HCT116 (cell line): ENCODE measurements at regions not wholly inside any gene's neighbourhood (a gene's known extent, or its start where the extent isn't known, plus 50 kb on each side); places are given as distances from the start of the nearest gene placed in this dataset.

Experiments
- ATAC-seq: fragments of 200-7000 bp; cut with Tn5 transposase; 2 replicates; pipeline ENCODE4 v1.9.1; 2020; ENCODE audit warnings: mild to moderate bottlenecking, moderate library complexity
- BruUV-seq: library from RNA; stranded (reverse); fragments of 400-500 nt; replicated peaks from 2 replicates; lab custom pipeline; 2021; lab: Mats Ljungman, UMichigan
- CTCF ChIA-PET: fragments of 300-600 bp; sonication (Branson Sonifier 250); formaldehyde crosslinking; loops from one replicate; lab custom pipeline; 2021; ENCODE audit warnings: antibody characterized with exemption; lab: Charles Lee
- POLR2A ChIA-PET: fragments of 300-600, 350-600 bp; sonication (Branson Sonifier 250); formaldehyde crosslinking; loops from one replicate; lab custom pipeline; 2021; ENCODE audit warnings: antibody characterized with exemption; lab: Charles Lee
- RAD21 ChIA-PET, 2 experiments: fragments of 300-600 bp; sonication (Branson Sonifier 250); formaldehyde crosslinking; loops; one replicate each; lab custom pipeline; 2023; ENCODE audit warnings: low total read pairs in 2 of 2; ENCODE audit not compliant: uncharacterized antibody in 2 of 2, unreplicated experiment in 2 of 2, low non-redundant PET in 1 of 2; lab: Charles Lee
- DNase-seq: peaks from one replicate; pipeline ENCODE4 v3.0.0-alpha.2; 2010; ENCODE audit warnings: low read depth, low spot score
- H2AFZ ChIP-seq: fragments of 200-600 bp; shearing (Covaris generic), sonication (generic); 2 replicates; pipeline ENCODE4 v1.6.1; 2017; ENCODE audit warnings: low read depth, mixed run types, mixed read lengths, antibody characterized with exemption, low read length; ENCODE audit not compliant: poor library complexity, severe bottlenecking
- H3K27ac ChIP-seq: 2 replicates; pipeline ENCODE4 v1.5.1; 2012; ENCODE audit warnings: low read depth, low read length
- H3K27me3 ChIP-seq: fragments of 200-600 bp; sonication (generic); 2 replicates; pipeline ENCODE4 v1.6.1; 2016; ENCODE audit warnings: mixed run types, low read length, mixed read lengths; ENCODE audit not compliant: insufficient read depth
- H3K36me3 ChIP-seq, 2 experiments: fragments of 200-500 bp in 1 of 2; fragments of 200-600 bp in 1 of 2; sonication (Bioruptor generic) in 1 of 2; sonication (generic) in 1 of 2; 2 replicates each; pipeline versions ENCODE4 v1.5.1 to v1.6.1; 2014 to 2016; ENCODE audit warnings: low read length in 2 of 2, inconsistent platforms in 1 of 2, mixed read lengths in 1 of 2, mixed run types in 1 of 2; ENCODE audit not compliant: insufficient read depth in 2 of 2, control insufficient read depth in 1 of 2
- H3K4me1 ChIP-seq, 2 experiments: fragments of 200-600 bp in 1 of 2; sonication (generic) in 1 of 2; 2 replicates each; pipeline versions ENCODE4 v1.5.1 to v1.6.1; 2012 to 2017; ENCODE audit warnings: low read length in 2 of 2, inconsistent platforms in 1 of 2, mild to moderate bottlenecking in 1 of 2, mixed read lengths in 1 of 2, mixed run types in 1 of 2, moderate library complexity in 1 of 2; ENCODE audit not compliant: insufficient read depth in 2 of 2, control insufficient read depth in 1 of 2
- H3K4me2 ChIP-seq: fragments of 200-600 bp; sonication (generic); 2 replicates; pipeline ENCODE4 v1.6.1; 2017; ENCODE audit warnings: mixed run types, low read length, mixed read lengths
- H3K4me3 ChIP-seq, 2 experiments: fragments of 200-600 bp in 1 of 2; sonication (generic) in 1 of 2; replicated peaks in 1 of 2; 2 replicates each; pipeline ENCODE4 v1.5.1; 2011 to 2016; ENCODE audit warnings: low read length in 2 of 2, control low read depth in 1 of 2, low read depth in 1 of 2, mild to moderate bottlenecking in 1 of 2, mixed read lengths in 1 of 2, mixed run types in 1 of 2
- H3K79me2 ChIP-seq: fragments of 200-600 bp; sonication (generic); 2 replicates; pipeline ENCODE4 v1.6.1; 2017; ENCODE audit warnings: mild to moderate bottlenecking, mixed run types, low read length, moderate library complexity, mixed read lengths; ENCODE audit not compliant: insufficient read depth
- H3K9ac ChIP-seq: fragments of 200-600 bp; sonication (generic); 2 replicates; pipeline ENCODE4 v1.6.1; 2016; ENCODE audit warnings: low read length, mixed read lengths
- H3K9me2 ChIP-seq: fragments of 200-600 bp; sonication (generic), shearing (Covaris generic); 2 replicates; pipeline ENCODE4 v1.6.1; 2017; ENCODE audit warnings: mixed run types, mild to moderate bottlenecking, moderate library complexity; ENCODE audit not compliant: insufficient read depth
- H3K9me3 ChIP-seq, 2 experiments: fragments of 200-500 bp in 1 of 2; fragments of 200-600 bp in 1 of 2; sonication (Bioruptor generic) in 1 of 2; sonication (generic) in 1 of 2; 2 replicates each; pipeline ENCODE4 v1.6.1; 2014 to 2017; ENCODE audit warnings: low read length in 2 of 2, mixed read lengths in 2 of 2, inconsistent platforms in 1 of 2, low read depth in 1 of 2, mild to moderate bottlenecking in 1 of 2, mixed run types in 1 of 2, moderate library complexity in 1 of 2; ENCODE audit not compliant: control insufficient read depth in 1 of 2, insufficient read depth in 1 of 2
- H4K20me1 ChIP-seq: fragments of 200-600 bp; sonication (generic), shearing (Covaris generic); 2 replicates; pipeline ENCODE4 v1.6.1; 2017; ENCODE audit warnings: mixed run types, mild to moderate bottlenecking, moderate library complexity; ENCODE audit not compliant: insufficient read depth
- CBX3 ChIP-seq: IDR thresholded peaks from 2 replicates; pipeline ENCODE4 v1.6.1; 2012; ENCODE audit warnings: low read depth
- CEBPB ChIP-seq: IDR thresholded peaks from 2 replicates; pipeline ENCODE4 v1.6.1; 2012; ENCODE audit warnings: low read depth
- ELF1 ChIP-seq: IDR thresholded peaks from 2 replicates; pipeline ENCODE4 v1.6.1; 2012; ENCODE audit warnings: low read depth, borderline replicate concordance
- EZH2 ChIP-seq: fragments of 200-600 bp; sonication (generic); IDR thresholded peaks from 2 replicates; pipeline ENCODE4 v1.6.1; 2017; ENCODE audit warnings: antibody characterized with exemption, mixed run types
- FOSL1 ChIP-seq: IDR thresholded peaks from 2 replicates; pipeline ENCODE4 v1.6.1; 2012; ENCODE audit warnings: low read depth
- JUND ChIP-seq: IDR thresholded peaks from 2 replicates; pipeline ENCODE4 v1.6.1; 2012
- RAD21 ChIP-seq: IDR thresholded peaks from 2 replicates; pipeline ENCODE4 v1.6.1; 2012; ENCODE audit warnings: low read depth, mild to moderate bottlenecking
- SIN3A ChIP-seq: IDR thresholded peaks from 2 replicates; pipeline ENCODE4 v1.6.1; 2012; ENCODE audit warnings: low read depth
- SRF ChIP-seq: IDR thresholded peaks from 2 replicates; pipeline ENCODE4 v1.6.1; 2012; ENCODE audit warnings: low read depth
- TCF7L2 ChIP-seq: IDR thresholded peaks from 2 replicates; pipeline ENCODE4 v1.7.0; 2011; ENCODE audit warnings: borderline replicate concordance, inconsistent platforms; ENCODE audit not compliant: insufficient read depth, insufficient read length; ENCODE audit errors: extremely low read depth
- YY1 ChIP-seq: IDR thresholded peaks from 2 replicates; pipeline ENCODE4 v1.6.1; 2011; ENCODE audit warnings: low read length, low read depth, moderate library complexity, mild to moderate bottlenecking; ENCODE audit not compliant: insufficient replicate concordance; ENCODE audit errors: extremely low read depth
- ZFX ChIP-seq: fragments of 450-650 bp; IDR thresholded peaks from 2 replicates; pipeline ENCODE4 v1.6.1; 2017
- ZNF274 ChIP-seq: fragments of 200-500 bp; sonication (Bioruptor generic); IDR thresholded peaks from 2 replicates; pipeline ENCODE4 v1.6.1; 2014; ENCODE audit warnings: mild to moderate bottlenecking, low read depth, low read length, inconsistent platforms
- intact Hi-C: fragments of 100-400 bp; cut with micrococcal nuclease; formaldehyde crosslinking; loops from 2 replicates; pipeline ENCODE4 v1.10.0; 2022
- TF ChIP-seq, protein P1 (sequence below), 3 experiments: fragments of 200-600 bp in 1 of 3; sonication (generic) in 1 of 3; IDR thresholded peaks in 2 of 3; conservative IDR thresholded peaks in 1 of 3; 2 replicates each; pipeline ENCODE4 v1.5.1; 2012 to 2017; ENCODE audit warnings: low read depth in 2 of 3, low read length in 2 of 3, antibody characterized with exemption in 1 of 3, borderline replicate concordance in 1 of 3, control low read depth in 1 of 3, mild to moderate bottlenecking in 1 of 3, mixed read lengths in 1 of 3, mixed run types in 1 of 3, moderate library complexity in 1 of 3; ENCODE audit not compliant: insufficient read depth in 1 of 3
- TF ChIP-seq, protein P2 (sequence below): IDR thresholded peaks from 2 replicates; pipeline ENCODE4 v1.6.1; 2012
- TF ChIP-seq, protein P3 (sequence below): IDR thresholded peaks from 2 replicates; pipeline ENCODE4 v1.6.1; 2011; ENCODE audit warnings: mild to moderate bottlenecking, low read length, moderate library complexity; ENCODE audit not compliant: insufficient replicate concordance; ENCODE audit errors: extremely low read depth

DNA sequence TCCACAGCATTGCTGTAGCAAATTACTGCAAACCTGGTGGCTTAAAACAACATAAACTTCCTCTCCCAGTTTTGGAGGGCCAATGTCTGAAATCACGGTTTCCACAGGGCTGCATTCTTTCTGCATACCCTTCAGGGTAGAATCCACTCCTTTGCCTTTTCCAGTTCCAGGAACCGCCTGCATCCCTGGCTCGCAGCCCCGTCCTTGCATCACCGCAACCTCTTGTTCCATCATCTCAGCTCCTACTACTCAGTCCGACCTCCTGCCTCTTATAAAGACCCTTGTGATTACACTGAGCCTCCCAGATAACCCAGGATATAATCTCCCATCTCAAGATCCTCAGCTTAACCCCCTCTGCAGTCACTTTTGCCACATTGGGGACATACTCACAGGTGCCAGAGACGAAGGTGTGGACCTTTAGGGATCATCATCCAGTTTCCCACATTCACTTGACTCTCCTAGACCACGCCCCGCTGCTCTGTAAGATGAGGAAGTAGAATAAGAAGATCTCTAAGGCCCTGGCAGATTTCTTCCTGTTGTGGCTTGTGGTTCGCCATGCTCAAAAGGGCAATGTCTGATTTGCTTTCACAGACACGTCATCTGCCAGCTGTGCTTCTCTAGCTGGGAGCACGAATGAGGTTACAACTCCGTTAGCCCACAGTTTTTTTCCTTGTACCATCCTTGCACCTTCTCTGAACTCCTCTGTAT, 103.6 kb upstream of the AGAP1 start:
- Histone ChIP-seq H3K36me3 (no peaks in the 10 kb centered on the region), H3K27ac (no peak overlapping the region), H3K79me2 (no peaks in the 10 kb centered on the region), H3K4me2 (no peak overlapping the region), H2AFZ (peak overlapping the region; percentile 45), H3K9ac (no peak overlapping the region), H3K9me3 (no peaks in the 10 kb centered on the region), H3K4me1 (peaks cover 17 to 23% of the 10 kb centered on the region in 2 experiments), H3K4me3 (no peak overlapping the region), H4K20me1 (no peaks in the 10 kb centered on the region), H3K27me3 (no peaks in the 10 kb centered on the region), H3K9me2 (no peaks in the 10 kb centered on the region)
- intact Hi-C loops, result no loop called here
- TF ChIP-seq TCF7L2 (no peak), RAD21 (no peak), SRF (no peak), FOSL1 (no peak), JUND (no peak), EZH2 (no peak), YY1 (no peak), SIN3A (no peak), CBX3 (no peak), CEBPB (no peak)
- POLR2A ChIA-PET, result no interaction called here
- DNase-seq (no peak), ATAC-seq (no peak)
- no TSS peak for BruUV-seq
- RAD21 ChIA-PET, result no interaction called here
- CTCF ChIA-PET, result no interaction called here

- no peak overlapping the region for H3K4me3 ChIP-seq
- H3K27me3 ChIP-seq, result no peaks in the 10 kb centered on the region
- H2AFZ ChIP-seq, result peak overlapping the region; percentile 45
- H3K27ac ChIP-seq, result no peak overlapping the region
- peaks cover 22 to 28% of the 10 kb centered on the region in 2 experiments for H3K4me1 ChIP-seq
- no TSS peak for BruUV-seq
- no peak overlapping the region for H3K4me2 ChIP-seq
- H3K9ac ChIP-seq, result no peak overlapping the region
- no peaks in the 10 kb centered on the region for H3K36me3 ChIP-seq
- no peaks in the 10 kb centered on the region for H3K79me2 ChIP-seq
- intact Hi-C loops, result no loop called here
- DNase-seq, result no peak
- H3K9me3 ChIP-seq, result no peaks in the 10 kb centered on the region
- no peaks in the 10 kb centered on the region for H3K9me2 ChIP-seq
- ChIA-PET CTCF (no interaction called here), POLR2A (no interaction called here), RAD21 (no interaction called here)
- ATAC-seq, result no peak
- no peaks in the 10 kb centered on the region for H4K20me1 ChIP-seq
- TF ChIP-seq CEBPB, result no peak
- no peak for TF ChIP-seq YY1
- no peak for TF ChIP-seq ZNF274
- TF ChIP-seq, protein P1, sequence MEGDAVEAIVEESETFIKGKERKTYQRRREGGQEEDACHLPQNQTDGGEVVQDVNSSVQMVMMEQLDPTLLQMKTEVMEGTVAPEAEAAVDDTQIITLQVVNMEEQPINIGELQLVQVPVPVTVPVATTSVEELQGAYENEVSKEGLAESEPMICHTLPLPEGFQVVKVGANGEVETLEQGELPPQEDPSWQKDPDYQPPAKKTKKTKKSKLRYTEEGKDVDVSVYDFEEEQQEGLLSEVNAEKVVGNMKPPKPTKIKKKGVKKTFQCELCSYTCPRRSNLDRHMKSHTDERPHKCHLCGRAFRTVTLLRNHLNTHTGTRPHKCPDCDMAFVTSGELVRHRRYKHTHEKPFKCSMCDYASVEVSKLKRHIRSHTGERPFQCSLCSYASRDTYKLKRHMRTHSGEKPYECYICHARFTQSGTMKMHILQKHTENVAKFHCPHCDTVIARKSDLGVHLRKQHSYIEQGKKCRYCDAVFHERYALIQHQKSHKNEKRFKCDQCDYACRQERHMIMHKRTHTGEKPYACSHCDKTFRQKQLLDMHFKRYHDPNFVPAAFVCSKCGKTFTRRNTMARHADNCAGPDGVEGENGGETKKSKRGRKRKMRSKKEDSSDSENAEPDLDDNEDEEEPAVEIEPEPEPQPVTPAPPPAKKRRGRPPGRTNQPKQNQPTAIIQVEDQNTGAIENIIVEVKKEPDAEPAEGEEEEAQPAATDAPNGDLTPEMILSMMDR (IDR thresholded peaks at IDR 0.05 in 2 of 3, conservative IDR thresholded peaks at IDR 0.05 in 1 of 3; ENCODE audit: borderline replicate concordance in 1 of 3, insufficient read depth in 1 of 3, low read depth in 2 of 3, low read length in 2 of 3), result no peak
- TF ChIP-seq ZFX, result no peak
- no peak for TF ChIP-seq TCF7L2
- no peak for TF ChIP-seq FOSL1
- no peak for TF ChIP-seq JUND
- TF ChIP-seq, protein P2, sequence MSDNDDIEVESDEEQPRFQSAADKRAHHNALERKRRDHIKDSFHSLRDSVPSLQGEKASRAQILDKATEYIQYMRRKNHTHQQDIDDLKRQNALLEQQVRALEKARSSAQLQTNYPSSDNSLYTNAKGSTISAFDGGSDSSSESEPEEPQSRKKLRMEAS, result no peak
- TF ChIP-seq SIN3A, result no peak
- TF ChIP-seq SRF, result no peak
- no peak for TF ChIP-seq RAD21
- no peak for TF ChIP-seq ELF1
- TF ChIP-seq, protein P3, sequence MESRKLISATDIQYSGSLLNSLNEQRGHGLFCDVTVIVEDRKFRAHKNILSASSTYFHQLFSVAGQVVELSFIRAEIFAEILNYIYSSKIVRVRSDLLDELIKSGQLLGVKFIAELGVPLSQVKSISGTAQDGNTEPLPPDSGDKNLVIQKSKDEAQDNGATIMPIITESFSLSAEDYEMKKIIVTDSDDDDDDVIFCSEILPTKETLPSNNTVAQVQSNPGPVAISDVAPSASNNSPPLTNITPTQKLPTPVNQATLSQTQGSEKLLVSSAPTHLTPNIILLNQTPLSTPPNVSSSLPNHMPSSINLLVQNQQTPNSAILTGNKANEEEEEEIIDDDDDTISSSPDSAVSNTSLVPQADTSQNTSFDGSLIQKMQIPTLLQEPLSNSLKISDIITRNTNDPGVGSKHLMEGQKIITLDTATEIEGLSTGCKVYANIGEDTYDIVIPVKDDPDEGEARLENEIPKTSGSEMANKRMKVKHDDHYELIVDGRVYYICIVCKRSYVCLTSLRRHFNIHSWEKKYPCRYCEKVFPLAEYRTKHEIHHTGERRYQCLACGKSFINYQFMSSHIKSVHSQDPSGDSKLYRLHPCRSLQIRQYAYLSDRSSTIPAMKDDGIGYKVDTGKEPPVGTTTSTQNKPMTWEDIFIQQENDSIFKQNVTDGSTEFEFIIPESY, result no peak
Measured at GRCh38 chr2:235390816-235391194, 103.0 kb upstream of the AGAP1 start.
